ENCODE measurements at regions not wholly inside any gene's neighbourhood (a gene's known extent, or its start where the extent isn't known, plus 50 kb on each side); places are given as distances from the start of the nearest gene placed in this dataset.

GRCh38 chr16:87043231-87044031 lies 273.8 kb downstream of the C16orf95 start:
- TF ChIP-seq TAF1 (IDR thresholded peaks at IDR 0.05; ENCODE audit: borderline replicate concordance, insufficient read depth, low read length) (no peak), POLR2AphosphoS5 (IDR thresholded peaks at IDR 0.05; ENCODE audit: low read depth, low read length) (no peak), SIN3A (IDR thresholded peaks at IDR 0.05; ENCODE audit: borderline replicate concordance, insufficient read depth, low read length) (no peak), REST (IDR thresholded peaks at IDR 0.05; ENCODE audit: insufficient read depth in 1 of 2, low read depth in 2 of 2, low read length in 2 of 2) (no peak)
